ENCODE measurements at regions not wholly inside any gene's neighbourhood (a gene's known extent, or its start where the extent isn't known, plus 50 kb on each side); places are given as distances from the start of the nearest gene placed in this dataset.
"Not testable (repeated sequence)": the region's sequence is repeated elsewhere in the genome, so short reads cannot be mapped to it uniquely, and the experiment has no call there.

GRCh38 chr2:111338474-111338873 lies 217.8 kb downstream of the BCL2L11 start:
- TF ChIP-seq, protein P1, sequence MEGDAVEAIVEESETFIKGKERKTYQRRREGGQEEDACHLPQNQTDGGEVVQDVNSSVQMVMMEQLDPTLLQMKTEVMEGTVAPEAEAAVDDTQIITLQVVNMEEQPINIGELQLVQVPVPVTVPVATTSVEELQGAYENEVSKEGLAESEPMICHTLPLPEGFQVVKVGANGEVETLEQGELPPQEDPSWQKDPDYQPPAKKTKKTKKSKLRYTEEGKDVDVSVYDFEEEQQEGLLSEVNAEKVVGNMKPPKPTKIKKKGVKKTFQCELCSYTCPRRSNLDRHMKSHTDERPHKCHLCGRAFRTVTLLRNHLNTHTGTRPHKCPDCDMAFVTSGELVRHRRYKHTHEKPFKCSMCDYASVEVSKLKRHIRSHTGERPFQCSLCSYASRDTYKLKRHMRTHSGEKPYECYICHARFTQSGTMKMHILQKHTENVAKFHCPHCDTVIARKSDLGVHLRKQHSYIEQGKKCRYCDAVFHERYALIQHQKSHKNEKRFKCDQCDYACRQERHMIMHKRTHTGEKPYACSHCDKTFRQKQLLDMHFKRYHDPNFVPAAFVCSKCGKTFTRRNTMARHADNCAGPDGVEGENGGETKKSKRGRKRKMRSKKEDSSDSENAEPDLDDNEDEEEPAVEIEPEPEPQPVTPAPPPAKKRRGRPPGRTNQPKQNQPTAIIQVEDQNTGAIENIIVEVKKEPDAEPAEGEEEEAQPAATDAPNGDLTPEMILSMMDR (conservative IDR thresholded peaks at IDR 0.05; ENCODE audit: low read length), result not testable (repeated sequence)
- not testable (repeated sequence) for TF ChIP-seq EZH2phosphoT487 (IDR thresholded peaks at IDR 0.05; ENCODE audit: borderline replicate concordance)
